Breast epithelium (tissue), 3 donors: ENCODE measurements at regions not wholly inside any gene's neighbourhood (a gene's known extent, or its start where the extent isn't known, plus 50 kb on each side); places are given as distances from the start of the nearest gene placed in this dataset.

Experiments
- CTCF ChIP-seq, 3 donors: fragments of 450-650 bp; IDR thresholded peaks; one replicate each; pipeline ENCODE4 v1.5.1; 2016 to 2017; ENCODE audit warnings: antibody characterized with exemption in 3 of 3, mild to moderate bottlenecking in 3 of 3, moderate library complexity in 3 of 3
- POLR2A ChIP-seq: fragments of 450-650 bp; IDR thresholded peaks from one replicate; pipeline ENCODE4 v1.6.1; 2016; ENCODE audit warnings: antibody characterized with exemption, mild to moderate bottlenecking, moderate library complexity
- POLR2AphosphoS5 ChIP-seq, 3 donors: sonication (generic); formaldehyde crosslinking; IDR thresholded peaks; one replicate each; pipeline ENCODE4 v1.6.1; 2017; ENCODE audit warnings: antibody characterized with exemption in 3 of 3

DNA sequence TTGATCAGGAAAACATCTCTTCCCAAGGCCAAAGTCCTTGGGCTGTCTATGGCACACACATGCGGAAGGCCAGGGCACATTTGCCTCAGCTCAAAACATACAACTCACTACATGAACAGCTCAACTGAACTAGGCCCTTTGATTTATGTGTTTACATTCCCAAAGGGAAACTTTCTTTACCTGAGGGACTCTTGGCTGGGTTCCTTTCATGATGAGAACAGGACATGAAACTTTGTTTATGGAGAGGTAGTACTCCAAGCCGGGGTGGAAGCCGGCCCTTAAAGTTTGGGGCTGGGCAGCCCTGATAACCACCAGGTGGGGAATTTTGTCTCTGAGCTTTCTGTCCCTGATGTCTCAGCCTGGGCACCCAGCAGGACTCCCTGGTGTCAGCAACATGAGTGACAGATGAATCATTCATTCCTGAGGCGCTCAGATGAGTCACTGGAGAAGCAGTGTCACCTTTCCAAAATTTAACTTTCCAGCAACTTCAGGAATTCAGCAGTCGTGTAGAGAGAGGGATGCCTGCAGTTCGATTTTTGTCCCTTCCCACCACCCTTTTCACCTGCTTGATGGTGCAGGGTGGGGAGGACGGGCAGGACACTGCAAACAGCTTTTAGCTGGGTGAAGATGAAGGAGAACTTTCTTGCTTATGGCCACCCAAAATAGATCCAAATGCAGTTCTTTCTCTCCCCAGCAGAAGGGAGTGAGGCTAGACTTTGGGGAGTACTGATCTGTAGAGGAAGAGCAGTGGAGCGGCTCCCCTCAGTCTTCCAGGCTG lies 331.6 kb downstream of the DYSF start:
- TF ChIP-seq CTCF (IDR thresholded peaks at IDR 0.05) (no peak), POLR2A (no peak), POLR2AphosphoS5 (IDR thresholded peaks at IDR 0.05) (no peak)
